ENCODE measurements at regions not wholly inside any gene's neighbourhood (a gene's known extent, or its start where the extent isn't known, plus 50 kb on each side); places are given as distances from the start of the nearest gene placed in this dataset.

DNA sequence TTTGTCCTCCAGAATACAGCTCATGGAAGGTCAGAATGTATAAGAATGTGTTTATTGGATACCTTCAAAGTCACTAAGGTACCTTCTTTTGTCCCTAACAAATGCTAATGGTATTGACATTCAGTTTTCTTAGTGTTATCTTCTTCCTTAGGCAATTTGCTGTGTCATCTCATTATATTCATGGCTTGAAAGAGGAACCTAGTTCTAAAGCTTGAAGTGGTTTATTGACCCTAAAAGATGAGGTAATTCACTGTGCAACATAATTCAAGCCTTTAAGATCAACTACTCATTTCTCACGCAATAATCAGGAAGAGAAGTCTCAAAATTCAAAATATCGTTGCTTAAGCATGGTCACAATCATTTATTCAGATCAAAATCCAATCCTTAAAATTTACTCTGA, 342.7 kb upstream of the RIOK2 start:
- in situ Hi-C loops (cut with HindIII; ENCODE audit: low pct_ligation_motif_present, low pct_unique_long_range_greater_than_20kb, low sequenced_read_pairs) = no loop called here
- no peak for DNase-seq

DNA sequence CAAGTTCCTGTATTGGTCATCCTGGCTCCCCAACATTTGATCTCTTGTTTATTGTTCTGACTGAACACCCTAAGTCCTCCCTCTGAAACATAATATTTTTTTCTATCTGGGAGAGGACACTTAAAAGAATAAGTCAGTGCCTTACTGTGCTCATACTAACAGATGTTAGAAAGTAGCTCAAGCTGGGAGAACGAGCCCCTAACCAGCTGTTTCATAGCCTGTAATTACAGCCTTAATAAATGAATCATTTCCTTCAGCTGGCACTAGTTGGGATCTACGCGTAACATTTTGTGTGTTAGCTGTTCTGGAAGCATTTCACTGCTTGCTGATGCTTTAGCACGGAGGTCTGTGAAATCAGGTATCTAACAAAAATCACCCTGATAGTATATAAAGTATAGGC, 345.9 kb upstream of the RIOK2 start:
- in situ Hi-C loops (cut with HindIII; ENCODE audit: low pct_ligation_motif_present, low pct_unique_long_range_greater_than_20kb, low sequenced_read_pairs) = no loop called here
- no peak for DNase-seq

DNA sequence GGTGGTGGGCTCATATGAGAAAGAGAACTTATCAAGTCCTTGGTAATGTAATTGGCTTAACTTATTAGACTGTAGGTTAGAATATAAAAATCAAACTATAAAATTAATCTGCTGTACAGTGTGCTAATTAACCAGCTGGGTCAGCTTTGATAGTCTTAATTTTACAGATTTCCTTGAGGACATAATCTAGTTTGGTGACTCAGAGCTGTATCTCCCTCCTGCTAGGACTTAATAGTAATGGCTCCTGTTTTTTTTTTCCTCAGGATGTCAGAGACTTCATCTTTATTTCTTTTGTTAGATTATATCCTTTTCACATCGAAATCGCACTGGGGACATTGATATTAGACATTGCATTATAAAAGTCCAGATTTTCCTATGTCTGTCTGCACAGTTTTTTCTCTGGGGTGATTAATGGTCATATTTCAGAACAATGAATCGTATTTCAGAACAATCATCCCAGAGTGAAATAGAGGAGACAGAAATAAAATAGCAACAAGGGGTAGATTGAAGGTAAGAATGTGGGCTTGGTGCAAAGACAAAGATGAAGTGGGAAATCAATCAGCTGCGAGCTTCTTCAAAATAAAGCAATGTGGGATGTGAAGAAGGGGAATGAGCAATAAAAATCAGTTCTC, 346.4 kb upstream of the RIOK2 start:
- DNase-seq = no peak

GRCh38 chr5:97531549-97531948, 348.5 kb upstream of the RIOK2 start:
- in situ Hi-C loops (cut with HindIII; ENCODE audit: low pct_ligation_motif_present, low pct_unique_long_range_greater_than_20kb, low sequenced_read_pairs) = no loop called here
- DNase-seq = no peak

More for the DNA sequence above, 346.4 kb upstream of the RIOK2 start:
- in situ Hi-C loops (cut with HindIII; ENCODE audit: low pct_ligation_motif_present, low pct_unique_long_range_greater_than_20kb, low sequenced_read_pairs) = no loop called here

- in situ Hi-C loops (cut with HindIII; ENCODE audit: low pct_ligation_motif_present, low pct_unique_long_range_greater_than_20kb, low sequenced_read_pairs) = no loop called here
- DNase-seq = peak; percentile 36
These were observed 351.1 kb upstream of the RIOK2 start for GRCh38 chr5:97534166-97534565.

GRCh38 chr5:97536683-97537082, 353.6 kb upstream of the RIOK2 start:
- in situ Hi-C loops (cut with HindIII; ENCODE audit: low pct_ligation_motif_present, low pct_unique_long_range_greater_than_20kb, low sequenced_read_pairs) = no loop called here
- DNase-seq = no peak

- in situ Hi-C loops (cut with HindIII; ENCODE audit: low pct_ligation_motif_present, low pct_unique_long_range_greater_than_20kb, low sequenced_read_pairs) = no loop called here
- no peak for DNase-seq
These were observed 355.9 kb upstream of the RIOK2 start for GRCh38 chr5:97538912-97539311.

GRCh38 chr5:97541864-97542263, 358.8 kb upstream of the RIOK2 start:
- no peak for DNase-seq
- in situ Hi-C loops (cut with HindIII; ENCODE audit: low pct_ligation_motif_present, low pct_unique_long_range_greater_than_20kb, low sequenced_read_pairs) = no loop called here

GRCh38 chr5:97542469-97542868, 359.4 kb upstream of the RIOK2 start:
- DNase-seq = no peak
- in situ Hi-C loops (cut with HindIII; ENCODE audit: low pct_ligation_motif_present, low pct_unique_long_range_greater_than_20kb, low sequenced_read_pairs) = no loop called here

- DNase-seq = no peak
- in situ Hi-C loops (cut with HindIII; ENCODE audit: low pct_ligation_motif_present, low pct_unique_long_range_greater_than_20kb, low sequenced_read_pairs) = no loop called here
These were observed 360.1 kb upstream of the RIOK2 start for GRCh38 chr5:97543166-97543565.

GRCh38 chr5:97544240-97544639, 361.2 kb upstream of the RIOK2 start:
- in situ Hi-C loops (cut with HindIII; ENCODE audit: low pct_ligation_motif_present, low pct_unique_long_range_greater_than_20kb, low sequenced_read_pairs) = no loop called here
- no peak for DNase-seq

DNA sequence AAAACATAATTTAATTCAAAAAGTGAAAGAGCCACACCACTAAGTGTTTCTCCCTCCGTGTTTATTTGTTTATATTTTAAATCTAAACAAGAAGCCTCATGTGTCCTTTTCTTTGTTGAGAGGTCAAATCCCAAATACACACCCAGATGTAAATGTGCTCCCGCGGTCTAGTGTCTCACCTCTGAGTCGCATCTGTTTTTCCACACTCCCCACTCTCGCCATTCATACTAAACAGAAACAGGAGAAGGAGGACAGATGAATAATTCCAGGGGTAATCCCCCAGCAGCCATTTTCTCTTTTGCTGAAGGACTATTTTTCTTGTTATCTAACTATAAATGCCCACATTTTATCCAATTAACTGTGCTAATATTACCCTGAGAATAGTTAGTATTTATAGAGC, 361.6 kb upstream of the RIOK2 start:
- in situ Hi-C loops (cut with HindIII; ENCODE audit: low pct_ligation_motif_present, low pct_unique_long_range_greater_than_20kb, low sequenced_read_pairs) = no loop called here
- DNase-seq = no peak

DNA sequence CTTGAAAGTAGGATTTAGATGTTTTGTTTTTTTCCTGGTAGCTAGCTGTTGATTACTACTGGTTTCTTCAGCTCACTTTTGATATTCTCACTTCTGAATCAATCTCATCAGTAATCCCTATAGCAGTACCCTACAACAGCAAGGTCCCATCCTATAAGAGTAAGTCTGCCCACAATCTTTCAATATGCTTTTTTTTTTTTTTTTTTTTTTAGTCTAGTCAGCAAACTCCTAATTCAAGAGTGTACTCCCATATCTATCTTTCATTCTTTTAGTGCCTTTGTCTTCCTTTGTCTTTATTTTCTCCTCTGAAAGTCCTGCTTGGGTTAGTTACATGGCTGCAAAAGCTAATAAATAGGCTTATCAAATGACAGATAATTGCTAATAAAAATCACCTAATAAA, 362.4 kb upstream of the RIOK2 start:
- in situ Hi-C loops (cut with HindIII; ENCODE audit: low pct_ligation_motif_present, low pct_unique_long_range_greater_than_20kb, low sequenced_read_pairs) = no loop called here
- no peak for DNase-seq

- in situ Hi-C loops (cut with HindIII; ENCODE audit: low pct_ligation_motif_present, low pct_unique_long_range_greater_than_20kb, low sequenced_read_pairs) = no loop called here
These were observed 363.0 kb upstream of the RIOK2 start for GRCh38 chr5:97545886-97546535.

GRCh38 chr5:97547430-97547829, 364.4 kb upstream of the RIOK2 start:
- in situ Hi-C loops (cut with HindIII; ENCODE audit: low pct_ligation_motif_present, low pct_unique_long_range_greater_than_20kb, low sequenced_read_pairs) = no loop called here
- DNase-seq = no peak

More at GRCh38 chr5:97545886-97546535, 363.0 kb upstream of the RIOK2 start:
- no peak for DNase-seq

GRCh38 chr5:97547999-97548738, 365.1 kb upstream of the RIOK2 start:
- in situ Hi-C loops (cut with HindIII; ENCODE audit: low pct_ligation_motif_present, low pct_unique_long_range_greater_than_20kb, low sequenced_read_pairs) = no loop called here

DNA sequence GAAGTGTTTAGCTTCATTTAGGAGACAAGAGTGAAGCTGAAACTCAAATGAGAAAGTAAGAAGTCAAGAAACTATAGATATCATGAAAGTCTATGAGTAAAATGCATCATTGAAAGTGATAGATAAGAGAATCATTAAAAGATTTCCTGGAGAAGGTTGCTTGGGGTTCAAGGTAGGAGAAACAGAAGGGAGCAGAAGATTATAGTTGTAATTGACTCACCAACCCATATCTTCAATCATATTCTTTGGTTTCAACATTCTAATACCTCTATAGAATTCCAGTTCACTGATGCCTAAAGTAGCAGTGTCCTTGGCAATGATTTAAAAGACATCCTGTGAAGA, 365.7 kb upstream of the RIOK2 start:
- no peak for DNase-seq
- in situ Hi-C loops (cut with HindIII; ENCODE audit: low pct_ligation_motif_present, low pct_unique_long_range_greater_than_20kb, low sequenced_read_pairs) = no loop called here

More at GRCh38 chr5:97547999-97548738, 365.1 kb upstream of the RIOK2 start:
- no peak for DNase-seq

GRCh38 chr5:97549496-97549895, 366.4 kb upstream of the RIOK2 start:
- in situ Hi-C loops (cut with HindIII; ENCODE audit: low pct_ligation_motif_present, low pct_unique_long_range_greater_than_20kb, low sequenced_read_pairs) = no loop called here
- DNase-seq = no peak

- in situ Hi-C loops (cut with HindIII; ENCODE audit: low pct_ligation_motif_present, low pct_unique_long_range_greater_than_20kb, low sequenced_read_pairs) = no loop called here
- no peak for DNase-seq
These were observed 367.1 kb upstream of the RIOK2 start for GRCh38 chr5:97550164-97550563.

- no peak for DNase-seq
- in situ Hi-C loops (cut with HindIII; ENCODE audit: low pct_ligation_motif_present, low pct_unique_long_range_greater_than_20kb, low sequenced_read_pairs) = no loop called here
These were observed 367.8 kb upstream of the RIOK2 start for GRCh38 chr5:97550818-97551217.
